Motor neuron (in vitro differentiated cells): ENCODE measurements at regions not wholly inside any gene's neighbourhood (a gene's known extent, or its start where the extent isn't known, plus 50 kb on each side); places are given as distances from the start of the nearest gene placed in this dataset.
"Not testable (repeated sequence)": the region's sequence is repeated elsewhere in the genome, so short reads cannot be mapped to it uniquely, and the experiment has no call there.

Experiments
- ATAC-seq, 8 experiments: fragments of 200-7000 bp; cut with Tn5 transposase; replicated peaks in 6 of 8; 2 replicates each; pipeline ENCODE4 v1.8.0; 2021; ENCODE audit warnings: mild to moderate bottlenecking in 8 of 8, moderate library complexity in 8 of 8
- H3K27ac ChIP-seq, 2 donors: fragments of 250-450 bp; sonication (Bioruptor Pico); 2 replicates each; pipeline ENCODE4 v1.9.0; 2021; ENCODE audit warnings: antibody characterized with exemption in 2 of 2, mild to moderate bottlenecking in 2 of 2, moderate library complexity in 1 of 2
- H3K4me1 ChIP-seq, 2 donors: fragments of 250-450 bp; sonication (Bioruptor Pico); replicated peaks in 1 of 2; 2 replicates each; pipeline ENCODE4 v1.6.1; 2021; ENCODE audit warnings: antibody characterized with exemption in 2 of 2, mild to moderate bottlenecking in 2 of 2, moderate library complexity in 1 of 2
- H3K4me3 ChIP-seq, 5 donors: fragments of 250-450 bp; sonication (Bioruptor Pico); 2 replicates each; pipeline ENCODE4 v1.9.0; 2021; ENCODE audit warnings: antibody characterized with exemption in 5 of 5, mild to moderate bottlenecking in 5 of 5, moderate library complexity in 4 of 5
- WGBS, 10 experiments: fragments of 450-650 bp; shearing (Covaris generic); methylation state at CpG; one replicate each; pipeline ENCODE4 v1.0.0; 2022; 5-methylcytosine and 5-hydroxymethylcytosine counted together
- in situ Hi-C, 9 experiments: fragments of 400-800 bp; cut with MboI; loops; one replicate each; pipeline ENCODE4 v1.15.0; 2021; ENCODE audit warnings: low sequenced_read_pairs in 9 of 9, low pct_unique_long_range_greater_than_20kb in 2 of 9; ENCODE audit not compliant: unreplicated experiment in 9 of 9

DNA sequence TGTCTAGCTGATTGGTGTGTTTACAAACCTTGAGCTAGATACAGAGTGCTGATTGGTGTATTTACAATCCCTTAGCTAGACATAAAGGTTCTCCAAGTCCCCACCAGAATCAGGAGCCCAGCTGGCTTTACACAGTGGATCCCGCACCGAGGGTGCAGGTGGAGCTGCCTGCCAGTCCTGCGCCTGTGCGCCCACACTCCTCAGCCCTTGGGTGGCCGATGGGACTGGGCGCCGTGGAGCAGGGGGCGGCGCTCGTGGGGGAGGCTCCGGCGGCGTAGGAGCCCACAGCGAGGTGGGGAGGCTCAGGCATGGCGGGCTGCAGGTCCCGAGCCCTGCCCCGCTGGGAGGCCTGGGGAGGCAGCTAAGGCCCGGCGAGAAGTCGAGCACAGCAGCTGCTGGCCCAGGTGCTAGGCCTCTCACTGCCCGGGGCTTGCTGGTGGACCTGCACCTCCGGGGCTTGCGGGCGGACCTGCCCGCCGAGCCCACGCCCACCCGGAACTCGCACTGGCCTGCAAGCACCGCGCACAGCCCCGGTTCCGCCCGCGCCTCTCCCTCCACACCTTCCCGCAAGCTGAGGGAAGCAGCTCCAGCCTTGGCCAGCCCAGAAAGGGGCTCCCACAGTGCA lies 51.0 kb upstream of the CDYL start:
- H3K4me3 ChIP-seq, H3K27ac ChIP-seq, ATAC-seq, in situ Hi-C loops: not testable (repeated sequence)
- WGBS, 10 experiments: 89 to 97% methylated on average over 6 to 16 of the region's 36 CpGs; no CpG with 5 or more reads in 8 of the 10 experiments
- peaks cover 11 to 23% of the 10 kb centered on the region in 2 donors for H3K4me1 ChIP-seq

DNA sequence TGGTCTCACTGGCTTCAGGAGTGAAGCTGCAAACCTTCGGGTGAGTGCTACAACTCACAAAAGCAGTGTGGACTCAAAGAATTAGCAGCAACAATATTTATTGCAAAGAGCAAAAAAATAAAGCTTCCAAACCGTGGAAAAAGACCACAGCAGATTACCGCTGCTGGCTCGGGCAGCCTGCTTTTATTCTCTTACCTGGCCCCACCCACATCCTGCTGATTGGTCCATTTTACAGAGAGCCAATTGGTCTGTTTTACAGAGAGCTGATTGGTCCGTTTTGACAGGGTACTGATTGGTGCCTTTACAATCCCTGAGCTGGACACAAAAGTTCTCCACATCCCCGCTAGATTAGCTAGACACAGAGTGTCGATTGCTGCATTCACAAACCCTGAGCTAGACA lies 51.5 kb upstream of the CDYL start:
- ATAC-seq, H3K4me3 ChIP-seq, in situ Hi-C loops, H3K27ac ChIP-seq: not testable (repeated sequence)
- H3K4me1 ChIP-seq: peaks cover 11 to 23% of the 10 kb centered on the region in 2 donors
- WGBS, 10 experiments: 30 to 100% (median 97%) methylated on average over 1 to 6 of the region's 7 CpGs; no CpG with 5 or more reads in 4 of the 10 experiments

DNA sequence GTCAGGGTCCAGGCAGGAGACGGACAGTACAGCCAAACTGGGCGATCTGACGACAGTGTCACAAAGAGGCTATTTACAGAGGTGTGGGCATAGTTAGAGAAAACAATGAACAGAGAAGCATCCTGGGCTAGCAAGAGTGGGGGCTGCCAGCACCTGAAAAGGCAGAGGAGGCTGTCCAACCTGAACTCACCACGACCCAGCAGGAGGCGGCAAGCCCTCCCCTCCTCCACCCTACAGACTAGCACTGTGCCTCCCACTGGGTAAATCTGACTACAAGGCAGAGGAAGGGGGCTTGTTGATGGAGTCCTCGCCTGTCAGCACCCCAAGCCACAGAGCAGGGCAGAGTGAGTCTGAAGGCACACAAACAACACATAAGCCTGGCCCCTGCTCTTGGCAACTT lies 52.8 kb upstream of the CDYL start:
- ATAC-seq: no peak
- 20 to 100% (median 80%) methylated on average over 1 to 4 of the region's 6 CpGs; no CpG with 5 or more reads in 3 of the 10 experiments for WGBS, 10 experiments
- in situ Hi-C loops: no loop called here
- Histone ChIP-seq H3K4me1 (peaks cover 11 to 13% of the 10 kb centered on the region in 2 donors), H3K27ac (no peak overlapping the region), H3K4me3 (no peak overlapping the region)

DNA sequence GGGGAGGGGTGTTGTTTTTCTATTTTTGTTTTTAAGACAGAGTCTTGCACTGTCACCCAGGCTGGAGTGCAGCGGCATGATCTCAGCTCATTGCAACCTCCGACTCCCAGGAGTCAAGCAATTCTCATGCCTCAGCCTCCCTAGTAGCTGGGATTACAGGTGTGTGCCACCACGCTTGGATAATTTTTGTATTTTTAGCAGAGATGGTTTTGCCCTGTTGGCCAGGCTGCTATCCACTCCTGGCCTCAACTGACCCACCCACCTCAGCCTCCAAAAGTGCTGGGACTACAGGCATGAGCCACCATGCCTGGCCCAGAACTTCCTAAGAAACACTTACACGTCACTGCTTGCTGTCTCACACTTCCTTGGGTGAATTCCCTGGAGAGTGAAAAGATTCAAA lies 54.8 kb upstream of the CDYL start:
- H3K4me3 ChIP-seq, ATAC-seq, H3K27ac ChIP-seq, in situ Hi-C loops, H3K4me1 ChIP-seq: not testable (repeated sequence)
- WGBS, 10 experiments: 71 to 100% (median 90%) methylated on average over 1 to 3 of the region's 4 CpGs; no CpG with 5 or more reads in 1 of the 10 experiments

DNA sequence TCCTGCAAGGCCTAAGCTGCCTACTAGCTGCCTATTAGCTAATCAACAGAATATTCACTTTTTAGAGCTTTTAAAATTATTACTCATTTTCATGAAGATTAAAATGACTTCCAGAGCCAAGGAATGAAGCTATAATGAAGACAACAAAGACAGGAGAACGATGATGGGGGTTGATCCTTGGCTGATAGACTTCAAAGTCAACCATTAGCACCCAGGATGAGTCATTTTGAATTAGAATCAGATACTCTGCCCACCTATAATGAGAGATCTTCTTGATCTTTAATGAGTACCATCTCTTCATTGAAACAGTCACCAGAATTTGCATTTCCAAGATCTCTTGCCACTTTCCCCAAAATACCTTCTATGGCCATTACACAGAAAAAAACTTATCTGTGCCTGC lies 56.7 kb upstream of the CDYL start:
- in situ Hi-C loops: no loop called here
- no peak overlapping the region for H3K27ac ChIP-seq
- no peak for ATAC-seq
- H3K4me3 ChIP-seq: no peak overlapping the region
- H3K4me1 ChIP-seq: no peaks in the 10 kb centered on the region
- WGBS, 10 experiments: 0 to 60% (median 0%) methylated on average over 1 of the region's 1 CpG; no CpG with 5 or more reads in 5 of the 10 experiments

DNA sequence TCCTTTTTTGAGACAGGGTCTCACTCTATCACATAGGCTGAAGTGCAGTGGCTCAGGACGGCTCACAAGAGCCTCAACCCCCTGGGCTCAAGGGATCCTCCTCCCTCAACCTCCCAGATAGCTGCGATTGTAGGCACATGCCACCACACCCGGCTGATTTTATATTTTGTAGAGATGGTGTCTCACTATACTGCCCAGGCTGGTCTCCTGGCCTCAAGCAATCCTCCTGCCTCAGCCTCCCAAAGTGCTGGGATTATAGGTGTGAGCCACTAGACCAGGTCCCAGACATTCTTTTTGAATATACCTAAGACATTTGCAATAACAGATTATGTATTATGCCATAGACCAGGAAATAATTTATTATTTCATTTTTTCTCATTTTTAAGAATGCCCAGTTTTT lies 58.3 kb upstream of the CDYL start:
- 60 to 100% (median 82%) methylated on average over 1 to 3 of the region's 3 CpGs; no CpG with 5 or more reads in 2 of the 10 experiments for WGBS, 10 experiments
- in situ Hi-C loops: no loop called here
- ATAC-seq: no peak
- Histone ChIP-seq H3K4me3 (no peak overlapping the region), H3K4me1 (no peaks in the 10 kb centered on the region), H3K27ac (no peak overlapping the region)

DNA sequence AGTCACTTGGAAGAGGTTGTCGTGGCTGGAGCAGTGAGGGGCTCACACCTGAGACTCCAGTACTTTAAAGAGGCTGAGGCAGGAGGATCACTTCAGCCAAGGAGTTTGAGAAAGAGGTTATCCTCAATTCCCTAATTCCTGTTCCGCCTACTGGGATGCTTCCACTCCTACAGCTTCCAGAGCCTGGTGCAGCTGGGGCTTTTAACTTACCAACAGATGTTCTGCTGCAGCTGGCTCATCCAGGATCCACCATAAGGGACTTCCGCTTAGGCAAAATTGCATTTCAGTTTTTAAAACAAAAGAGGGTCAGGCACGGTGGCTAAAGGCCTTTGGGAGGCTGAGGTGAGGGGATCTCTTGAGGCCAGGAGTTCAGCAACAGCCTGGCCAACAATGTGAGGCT lies 59.1 kb upstream of the CDYL start:
- 0 to 100% (median 78%) methylated on average over 1 to 4 of the region's 4 CpGs; no CpG with 5 or more reads in 2 of the 10 experiments for WGBS, 10 experiments
- no peak overlapping the region for H3K4me3 ChIP-seq
- H3K4me1 ChIP-seq: no peaks in the 10 kb centered on the region
- in situ Hi-C loops: no loop called here
- ATAC-seq: no peak
- H3K27ac ChIP-seq: no peak overlapping the region

DNA sequence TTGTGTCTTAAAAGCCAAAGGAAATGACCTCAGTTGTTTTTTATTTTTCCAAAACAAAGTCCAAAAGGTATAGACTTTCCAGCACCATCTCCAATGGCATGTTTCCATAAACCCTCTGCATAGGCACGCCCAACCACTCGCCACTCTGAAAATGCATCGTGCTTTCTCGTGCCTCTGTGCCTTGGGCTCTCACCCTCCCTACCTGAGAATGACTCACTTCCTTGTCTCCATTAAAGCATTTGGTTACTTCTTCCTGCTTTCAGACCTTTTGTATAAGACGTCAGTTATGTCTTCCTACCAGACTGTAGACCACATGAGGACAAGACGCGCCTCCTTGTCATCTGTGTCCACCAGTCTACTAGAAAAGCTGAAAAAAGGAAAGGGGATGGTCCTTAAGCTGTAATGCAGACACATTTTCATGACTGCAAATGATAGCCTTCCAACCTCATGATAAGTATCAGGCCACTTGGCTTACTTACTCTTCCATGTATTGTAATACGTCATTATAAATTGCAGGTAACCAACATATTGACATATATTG lies 61.2 kb upstream of the CDYL start:
- ATAC-seq: no peak
- Histone ChIP-seq H3K27ac (no peak overlapping the region), H3K4me1 (no peaks in the 10 kb centered on the region), H3K4me3 (no peak overlapping the region)
- in situ Hi-C loops: no loop called here
- 67 to 100% (median 93%) methylated on average over 1 to 8 of the region's 8 CpGs for WGBS, 10 experiments

DNA sequence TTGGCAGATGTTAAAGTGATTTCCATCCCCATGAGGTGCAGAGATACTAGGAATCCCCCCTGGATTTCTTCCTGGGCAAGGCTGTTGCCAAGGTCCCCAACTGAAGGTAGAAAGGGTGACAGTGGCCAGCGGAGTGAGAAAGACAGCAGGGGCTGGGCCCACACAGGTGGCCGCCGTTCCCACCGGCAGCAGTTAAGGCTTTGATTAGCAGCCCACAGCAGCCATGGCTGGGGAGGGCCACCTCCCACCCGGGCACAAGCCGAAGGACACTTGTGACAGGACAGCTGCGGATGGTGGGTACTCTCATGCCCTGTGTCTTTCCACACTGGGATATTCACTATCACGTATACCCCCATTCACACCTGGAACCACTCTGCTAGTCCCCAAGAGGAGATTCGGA lies 63.9 kb upstream of the CDYL start:
- no peak overlapping the region for H3K4me3 ChIP-seq
- WGBS, 10 experiments: 59 to 100% (median 85%) methylated on average over 1 to 7 of the region's 9 CpGs; no CpG with 5 or more reads in 5 of the 10 experiments
- no peak overlapping the region for H3K27ac ChIP-seq
- no peak for ATAC-seq
- in situ Hi-C loops: no loop called here
- no peaks in the 10 kb centered on the region for H3K4me1 ChIP-seq

DNA sequence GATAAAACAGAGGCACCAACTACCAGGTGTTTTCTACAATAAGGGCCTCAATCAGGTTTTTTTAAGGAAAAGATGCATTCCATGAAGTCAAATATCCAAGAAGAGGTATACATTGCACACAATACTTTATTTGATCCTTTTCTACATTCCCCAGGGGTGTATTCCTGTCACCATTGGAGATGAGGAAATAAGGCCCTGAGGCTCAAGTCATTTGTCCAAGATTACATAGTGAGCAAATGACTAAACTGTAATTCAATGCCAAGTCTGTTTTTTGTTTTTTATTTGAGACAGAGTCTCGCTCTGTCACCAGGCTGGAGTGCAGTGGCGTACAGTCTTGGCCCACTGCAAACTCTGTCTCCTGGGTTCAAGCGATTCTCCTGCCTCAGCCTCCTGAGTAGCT lies 69.2 kb upstream of the CDYL start:
- ATAC-seq: peak in 4 of 8 experiments; percentile 18 to 95 (median 45)
- 80 to 100% (median 95%) methylated on average over 1 to 3 of the region's 3 CpGs; no CpG with 5 or more reads in 4 of the 10 experiments for WGBS, 10 experiments
- peaks cover 8% of the 10 kb centered on the region in 2 donors for H3K4me1 ChIP-seq
- in situ Hi-C loops: no loop called here
- H3K27ac ChIP-seq: no peak overlapping the region
- H3K4me3 ChIP-seq: no peak overlapping the region

DNA sequence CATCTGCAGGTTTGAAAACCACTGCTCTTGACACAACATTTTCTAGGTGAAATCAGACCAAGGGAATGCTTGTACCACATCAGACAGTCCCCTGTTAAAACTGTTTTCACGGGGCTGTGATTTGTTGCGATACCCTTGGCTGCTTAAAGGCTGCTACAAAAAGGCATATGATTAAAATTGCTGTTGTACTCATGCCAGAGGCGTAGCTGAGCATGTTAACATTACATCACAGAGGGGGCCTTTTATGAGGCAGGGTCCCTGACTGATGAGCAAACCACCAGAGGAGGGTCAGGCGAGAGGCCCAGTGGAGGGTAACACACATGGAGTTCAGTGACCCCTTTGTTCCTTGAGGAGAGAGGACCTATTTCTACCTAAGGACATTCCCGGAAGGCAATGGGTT lies 70.4 kb upstream of the CDYL start:
- 47 to 100% (median 83%) methylated on average over 1 to 5 of the region's 5 CpGs; no CpG with 5 or more reads in 1 of the 10 experiments for WGBS, 10 experiments
- peak in 5 of 8 experiments; percentile 44 to 67 (median 64) for ATAC-seq
- in situ Hi-C loops: no loop called here
- no peak overlapping the region for H3K4me3 ChIP-seq
- no peak overlapping the region for H3K27ac ChIP-seq
- H3K4me1 ChIP-seq: peaks cover 8% of the 10 kb centered on the region in 2 donors

DNA sequence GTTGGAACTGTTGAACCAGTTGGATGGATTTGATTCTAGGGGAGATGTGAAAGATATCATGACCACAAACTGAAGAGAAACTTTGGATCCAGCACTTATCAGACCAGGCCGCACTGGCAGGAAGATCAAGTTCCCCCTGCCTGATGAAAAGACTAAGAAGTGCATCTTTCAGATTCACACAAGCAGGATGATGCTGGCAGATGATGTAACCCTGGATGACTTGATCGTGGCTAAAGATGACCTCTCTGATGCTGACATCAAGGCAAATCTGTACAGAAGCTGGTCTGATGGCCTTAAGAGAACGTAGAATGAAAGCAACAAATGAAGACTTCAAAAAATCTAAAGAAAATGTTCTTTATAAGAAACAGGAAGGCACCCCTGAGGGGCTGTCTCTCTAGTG lies 72.8 kb upstream of the CDYL start:
- Histone ChIP-seq H3K4me3 (no peak overlapping the region), H3K27ac (no peak overlapping the region), H3K4me1 (peaks cover 8% of the 10 kb centered on the region in 2 donors)
- peak in 2 of 8 experiments; percentile 45 to 59 for ATAC-seq
- 40 to 100% (median 73%) methylated on average over 1 to 3 of the region's 3 CpGs; no CpG with 5 or more reads in 4 of the 10 experiments for WGBS, 10 experiments
- in situ Hi-C loops: no loop called here

DNA sequence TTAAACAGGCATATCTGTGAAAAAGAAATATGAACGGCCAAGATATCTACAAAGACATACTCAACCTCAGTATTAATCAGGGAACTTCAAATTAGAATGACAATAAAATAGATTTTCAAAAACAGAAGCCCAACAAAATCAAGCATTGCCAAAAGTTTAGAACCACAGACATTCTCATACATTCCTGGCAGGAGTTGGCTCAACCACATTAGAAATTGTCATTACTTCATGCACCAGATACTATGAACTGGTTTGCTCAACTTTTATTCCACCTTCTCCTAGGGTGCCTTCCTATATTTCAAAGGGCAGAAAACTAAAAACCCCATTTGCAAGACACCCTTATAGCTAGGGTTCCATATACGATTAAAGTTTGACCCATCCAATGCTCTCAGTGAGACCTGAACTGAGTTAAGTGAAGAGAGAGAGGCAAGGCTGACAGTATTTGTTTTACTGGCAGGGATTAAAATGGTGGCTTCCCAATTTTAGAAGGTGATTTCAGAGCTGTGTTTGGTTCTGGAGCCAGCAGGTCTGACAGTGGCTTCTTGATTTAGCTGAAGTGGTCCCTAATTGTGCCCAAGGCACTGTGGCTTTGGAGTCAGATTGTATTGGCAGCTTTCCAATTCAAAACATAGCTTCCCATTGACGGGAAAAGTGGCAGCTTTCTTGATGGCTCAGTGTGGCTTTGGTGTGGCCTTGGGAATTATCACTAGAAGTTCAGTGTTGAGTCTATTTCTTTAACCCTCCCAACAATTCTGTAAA lies 77.1 kb upstream of the CDYL start:
- no peaks in the 10 kb centered on the region for H3K4me1 ChIP-seq
- ATAC-seq: no peak
- WGBS, 10 experiments: 36 to 100% (median 88%) methylated on average over 1 to 3 of the region's 3 CpGs; no CpG with 5 or more reads in 1 of the 10 experiments
- no peak overlapping the region for H3K27ac ChIP-seq
- H3K4me3 ChIP-seq: no peak overlapping the region
- in situ Hi-C loops: no loop called here
